H1 (cell line): ENCODE measurements at regions not wholly inside any gene's neighbourhood (a gene's known extent, or its start where the extent isn't known, plus 50 kb on each side); places are given as distances from the start of the nearest gene placed in this dataset.

ENCODE experiments used
- CTCF ChIA-PET: fragments of 300-600 bp; sonication (Branson Sonifier 250); formaldehyde crosslinking; loops from one replicate; lab custom pipeline; 2021; ENCODE audit not compliant: partially characterized antibody; lab: Charles Lee
- POLR2A ChIA-PET: fragments of 300-600 bp; sonication (Branson Sonifier 250); formaldehyde crosslinking; loops from one replicate; lab custom pipeline; 2021; ENCODE audit warnings: inconsistent platforms; ENCODE audit not compliant: partially characterized antibody; lab: Charles Lee
- DNase-seq, 2 experiments: peaks; one replicate each; pipeline versions ENCODE4 v3.0.0 to v3.0.0-alpha.2; 2010 to 2022; ENCODE audit warnings: low spot score in 2 of 2, low read depth in 1 of 2, mixed read lengths in 1 of 2
- FAIRE-seq: peaks from 2 replicates; lab custom pipeline; 2011; peaks lifted over from hg19 to GRCh38; lab: Jason Lieb, UNC
- H2AFZ ChIP-seq: 2 replicates; pipeline ENCODE4 v1.8.1; 2012; ENCODE audit warnings: low read length, inconsistent platforms
- H2AK5ac ChIP-seq: 2 replicates; pipeline ENCODE4 v1.6.1; 2013; ENCODE audit warnings: low read depth, low read length
- H2BK120ac ChIP-seq: replicated peaks from 2 replicates; pipeline ENCODE3; 2013; ENCODE audit warnings: low read depth, low read length, inconsistent platforms
- H2BK12ac ChIP-seq: 2 replicates; pipeline ENCODE4 v1.6.1; 2013; ENCODE audit warnings: low read depth, low read length
- H2BK15ac ChIP-seq: 2 replicates; pipeline ENCODE4 v1.6.1; 2013; ENCODE audit warnings: low read length
- H2BK20ac ChIP-seq: 2 replicates; pipeline ENCODE4 v1.6.1; 2013; ENCODE audit warnings: low read length
- H2BK5ac ChIP-seq: 2 replicates; pipeline ENCODE4 v1.6.1; 2013; ENCODE audit warnings: low read depth, low read length
- H3K14ac ChIP-seq: 2 replicates; pipeline ENCODE4 v1.6.1; 2013; ENCODE audit warnings: inconsistent platforms; ENCODE audit not compliant: insufficient read length
- H3K18ac ChIP-seq: 2 replicates; pipeline ENCODE4 v1.6.1; 2013; ENCODE audit warnings: low read length; ENCODE audit errors: extremely low read depth
- H3K23ac ChIP-seq: 2 replicates; pipeline ENCODE4 v1.6.1; 2013; ENCODE audit warnings: inconsistent platforms; ENCODE audit not compliant: insufficient read length
- H3K23me2 ChIP-seq: 2 replicates; pipeline ENCODE4 v1.6.1; 2013; ENCODE audit warnings: low read depth, low read length
- H3K27ac ChIP-seq: 2 replicates; pipeline ENCODE4 v1.6.1; 2011; ENCODE audit warnings: low read depth, low read length, inconsistent platforms
- H3K27me3 ChIP-seq, 4 experiments: replicated peaks in 1 of 4; 1 replicate in 1 of 4; 2 replicates in 3 of 4; pipeline versions ENCODE4 v1.6.1 to v1.8.1; 2011 to 2013; ENCODE audit warnings: low read length in 3 of 4, mild to moderate bottlenecking in 3 of 4, inconsistent platforms in 2 of 4, mixed read lengths in 2 of 4, moderate library complexity in 1 of 4; ENCODE audit not compliant: control insufficient read depth in 3 of 4, insufficient read depth in 3 of 4; ENCODE audit errors: extremely low read depth in 1 of 4
- H3K36me3 ChIP-seq, 4 experiments: 2 replicates each; pipeline versions ENCODE4 v1.6.1 to v1.8.1; 2011 to 2013; ENCODE audit warnings: mild to moderate bottlenecking in 4 of 4, low read length in 3 of 4, moderate library complexity in 2 of 4, control low read depth in 1 of 4, inconsistent platforms in 1 of 4; ENCODE audit not compliant: insufficient read depth in 4 of 4, control insufficient read depth in 2 of 4
- H3K4ac ChIP-seq: replicated peaks from 2 replicates; pipeline ENCODE3; 2013; ENCODE audit warnings: low read length, low read depth, mixed read lengths, inconsistent platforms; ENCODE audit not compliant: insufficient read length
- H3K4me1 ChIP-seq, 4 experiments: replicated peaks in 1 of 4; 1 replicate in 1 of 4; 2 replicates in 3 of 4; pipeline versions ENCODE4 v1.6.1 to v1.8.1; 2011 to 2013; ENCODE audit warnings: low read length in 3 of 4, inconsistent platforms in 2 of 4, mixed read lengths in 1 of 4; ENCODE audit not compliant: insufficient read depth in 4 of 4, control insufficient read depth in 3 of 4
- H3K4me2 ChIP-seq, 2 experiments: 2 replicates each; pipeline versions ENCODE4 v1.6.1 to v1.8.1; 2011 to 2013; ENCODE audit warnings: low read depth in 2 of 2, low read length in 2 of 2, control low read depth in 1 of 2, inconsistent platforms in 1 of 2, mild to moderate bottlenecking in 1 of 2; ENCODE audit not compliant: insufficient read depth in 1 of 2
- H3K4me3 ChIP-seq, 4 experiments: fragments of 200-600, 300-600 bp in 1 of 4; sonication (generic), shearing (Covaris generic), sonication (Bioruptor Twin) in 1 of 4; 2 replicates each; pipeline versions ENCODE4 v1.5.1 to v1.8.1; 2011 to 2016; ENCODE audit warnings: low read length in 4 of 4, low read depth in 3 of 4, control low read depth in 2 of 4, inconsistent platforms in 2 of 4, mild to moderate bottlenecking in 2 of 4, mixed read lengths in 1 of 4, moderate library complexity in 1 of 4; ENCODE audit not compliant: insufficient read depth in 2 of 4; ENCODE audit errors: extremely low read depth in 1 of 4
- H3K56ac ChIP-seq: replicated peaks from 2 replicates; pipeline ENCODE3; 2013; ENCODE audit warnings: low read depth, mild to moderate bottlenecking, mixed read lengths, low read length, inconsistent platforms; ENCODE audit not compliant: insufficient read length
- H3K79me1 ChIP-seq: 2 replicates; pipeline ENCODE4 v1.6.1; 2013; ENCODE audit warnings: low read depth, low read length, control low read depth
- H3K79me2 ChIP-seq, 2 experiments: 2 replicates each; pipeline versions ENCODE4 v1.6.1 to v1.8.1; 2012 to 2013; ENCODE audit warnings: low read length in 2 of 2, mild to moderate bottlenecking in 2 of 2, inconsistent platforms in 1 of 2; ENCODE audit not compliant: insufficient read depth in 2 of 2, control insufficient read depth in 1 of 2
- H3K9ac ChIP-seq, 4 experiments: replicated peaks in 1 of 4; 1 replicate in 1 of 4; 2 replicates in 3 of 4; pipeline versions ENCODE4 v1.6.1 to v1.8.1; 2011 to 2013; ENCODE audit warnings: low read depth in 3 of 4, low read length in 3 of 4, control low read depth in 2 of 4, mild to moderate bottlenecking in 2 of 4, moderate library complexity in 2 of 4, inconsistent platforms in 1 of 4; ENCODE audit errors: extremely low read depth in 1 of 4
- H3K9me3 ChIP-seq, 2 experiments: 2 replicates each; pipeline versions ENCODE4 v1.6.1 to v1.8.1; 2012 to 2013; ENCODE audit warnings: mild to moderate bottlenecking in 2 of 2, moderate library complexity in 2 of 2, control low read depth in 1 of 2, inconsistent platforms in 1 of 2, low read depth in 1 of 2, low read length in 1 of 2, mixed read lengths in 1 of 2; ENCODE audit not compliant: insufficient read depth in 2 of 2
- H4K20me1 ChIP-seq, 2 experiments: replicated peaks in 1 of 2; 2 replicates each; pipeline versions ENCODE3 to v1.8.1; 2011 to 2013; ENCODE audit warnings: inconsistent platforms in 2 of 2, low read length in 2 of 2, mild to moderate bottlenecking in 1 of 2; ENCODE audit not compliant: insufficient read depth in 2 of 2, control insufficient read depth in 1 of 2
- H4K5ac ChIP-seq: 2 replicates; pipeline ENCODE4 v1.6.1; 2013; ENCODE audit warnings: low read length, low read depth, mixed read lengths, inconsistent platforms; ENCODE audit not compliant: insufficient read length
- H4K8ac ChIP-seq: 2 replicates; pipeline ENCODE4 v1.8.0; 2013; ENCODE audit warnings: mild to moderate bottlenecking, moderate library complexity, low read length, inconsistent platforms; ENCODE audit not compliant: insufficient read depth; ENCODE audit errors: extremely low read depth
- H4K91ac ChIP-seq: replicated peaks from 2 replicates; pipeline ENCODE3; 2013; ENCODE audit warnings: low read length, mixed read lengths, inconsistent platforms; ENCODE audit not compliant: insufficient read length
- BRCA1 ChIP-seq: IDR thresholded peaks from 2 replicates; pipeline ENCODE4 v1.6.1; 2012; ENCODE audit warnings: low read depth, low read length, improper control_type of control experiment
- CHD2 ChIP-seq: IDR thresholded peaks from 2 replicates; pipeline ENCODE4 v1.6.1; 2012; ENCODE audit warnings: low read length, improper control_type of control experiment
- CTCF ChIP-seq, 3 experiments: IDR thresholded peaks; 1 replicate in 2 of 3; 2 replicates in 1 of 3; pipeline versions ENCODE4 v1.5.1 to v1.6.1; 2011; ENCODE audit warnings: low read length in 3 of 3, mild to moderate bottlenecking in 3 of 3, inconsistent platforms in 2 of 3, low read depth in 1 of 3, moderate library complexity in 1 of 3; ENCODE audit not compliant: insufficient read depth in 1 of 3; ENCODE audit errors: control extremely low read depth in 1 of 3
- KDM4A ChIP-seq: IDR thresholded peaks from one replicate; pipeline ENCODE4 v1.7.1; 2012; ENCODE audit warnings: low read depth, mild to moderate bottlenecking, moderate library complexity, low read length, inconsistent platforms; ENCODE audit not compliant: severe bottlenecking
- RFX5 ChIP-seq: IDR thresholded peaks from 2 replicates; pipeline ENCODE4 v1.6.1; 2011; ENCODE audit warnings: low read depth, low read length, improper control_type of control experiment, borderline replicate concordance
- SAP30 ChIP-seq: fragments of 300-600 bp; sonication (generic); IDR thresholded peaks from 2 replicates; pipeline ENCODE4 v1.7.1; 2012; ENCODE audit warnings: low read length, moderate library complexity, mild to moderate bottlenecking, inconsistent platforms; ENCODE audit not compliant: insufficient read depth, insufficient replicate concordance
- SIX5 ChIP-seq: IDR thresholded peaks from 2 replicates; pipeline ENCODE4 v1.6.1; 2011; ENCODE audit warnings: mild to moderate bottlenecking, low read depth, low read length
- SP1 ChIP-seq: IDR thresholded peaks from 2 replicates; pipeline ENCODE4 v1.6.1; 2011; ENCODE audit warnings: low read depth, low read length
- TBP ChIP-seq: IDR thresholded peaks from 2 replicates; pipeline ENCODE4 v1.6.1; 2011; ENCODE audit warnings: low read depth, low read length, improper control_type of control experiment
- YY1 ChIP-seq: IDR thresholded peaks from 2 replicates; pipeline ENCODE4 v1.6.1; 2011; ENCODE audit warnings: low read depth, mild to moderate bottlenecking, low read length
- ZNF274 ChIP-seq: IDR thresholded peaks from 2 replicates; pipeline ENCODE4 v1.7.0; 2012; ENCODE audit warnings: low read length, borderline replicate concordance; ENCODE audit errors: extremely low read depth
- WGBS, 2 experiments: shearing (Covaris generic) in 1 of 2; methylation state at CpG; one replicate each; pipeline versions ENCODE4 v1.1.6 to v1.1.7; 2013 to 2015; ENCODE audit warnings: low lambda C conversion rate in 2 of 2, mixed read lengths in 2 of 2, inconsistent platforms in 1 of 2, low coverage in 1 of 2, missing lambda C conversion rate in 1 of 2; ENCODE audit not compliant: insufficient replicate concordance in 2 of 2, insufficient coverage in 1 of 2, insufficient read length in 1 of 2; ENCODE audit errors: extremely low coverage in 1 of 2, missing lambda C conversion rate in 1 of 2; 5-methylcytosine and 5-hydroxymethylcytosine counted together

- no peak for TF ChIP-seq RFX5
Observed at GRCh38 chrX:42247241-42247640, 323.9 kb upstream of the CASK start (continued).

- Histone ChIP-seq H2BK5ac (no peak overlapping the region), H3K23ac (no peak overlapping the region), H3K79me2 (no peaks in the 10 kb centered on the region), H3K14ac (no peak overlapping the region), H3K23me2 (no peaks in the 10 kb centered on the region; the same call in 1 of the 2 replicates), H3K27me3 (no peaks in the 10 kb centered on the region), H3K9ac (no peak overlapping the region), H3K4me1 (no peaks in the 10 kb centered on the region), H4K8ac (no peak overlapping the region), H2BK20ac (no peak overlapping the region), H3K27ac (no peak overlapping the region), H3K4me2 (no peak overlapping the region), H3K4ac (no peak overlapping the region), H2BK120ac (no peak overlapping the region), H3K9me3 (no peaks in the 10 kb centered on the region), H4K5ac (no peak overlapping the region), H3K79me1 (no peaks in the 10 kb centered on the region), H3K36me3 (no peaks in the 10 kb centered on the region), H3K18ac (no peak overlapping the region), H4K91ac (no peak overlapping the region), H3K4me3 (no peak overlapping the region), H2AK5ac (no peak overlapping the region), H2AFZ (no peak overlapping the region), H3K56ac (no peak overlapping the region), H2BK15ac (no peak overlapping the region), H2BK12ac (no peak overlapping the region), H4K20me1 (no peaks in the 10 kb centered on the region)
- DNase-seq = no peak
- 75% methylated on average over 7 of the region's 7 CpGs; no CpG with 5 or more reads in 1 of the 2 experiments for WGBS, 2 experiments
- no peak for FAIRE-seq
- POLR2A ChIA-PET = no interaction called here
- CTCF ChIA-PET = no interaction called here
- TF ChIP-seq KDM4A = no peak
- TF ChIP-seq TBP = no peak
- no peak for TF ChIP-seq SAP30
- no peak for TF ChIP-seq YY1
- TF ChIP-seq CTCF (IDR thresholded peaks at IDR 0.05; ENCODE audit: control extremely low read depth in 1 of 3, insufficient read depth in 1 of 3, low read depth in 1 of 3, low read length in 3 of 3) = no peak
- no peak for TF ChIP-seq SP1
- TF ChIP-seq SIX5 = no peak
- no peak for TF ChIP-seq CHD2
- TF ChIP-seq ZNF274 = no peak
- no peak for TF ChIP-seq BRCA1
Observed at GRCh38 chrX:42246814-42247213, 323.5 kb upstream of the CASK start.
